CD4-positive, alpha-beta T cell treated with Interleukin-15 for 1 hour (primary cell): ENCODE measurements at regions not wholly inside any gene's neighbourhood (a gene's known extent, or its start where the extent isn't known, plus 50 kb on each side); places are given as distances from the start of the nearest gene placed in this dataset.
"Not testable (repeated sequence)": the region's sequence is repeated elsewhere in the genome, so short reads cannot be mapped to it uniquely, and the experiment has no call there.

Experiments used
- DNase-seq: peaks from one replicate; pipeline ENCODE4 v3.0.0-alpha.2; 2020

DNA sequence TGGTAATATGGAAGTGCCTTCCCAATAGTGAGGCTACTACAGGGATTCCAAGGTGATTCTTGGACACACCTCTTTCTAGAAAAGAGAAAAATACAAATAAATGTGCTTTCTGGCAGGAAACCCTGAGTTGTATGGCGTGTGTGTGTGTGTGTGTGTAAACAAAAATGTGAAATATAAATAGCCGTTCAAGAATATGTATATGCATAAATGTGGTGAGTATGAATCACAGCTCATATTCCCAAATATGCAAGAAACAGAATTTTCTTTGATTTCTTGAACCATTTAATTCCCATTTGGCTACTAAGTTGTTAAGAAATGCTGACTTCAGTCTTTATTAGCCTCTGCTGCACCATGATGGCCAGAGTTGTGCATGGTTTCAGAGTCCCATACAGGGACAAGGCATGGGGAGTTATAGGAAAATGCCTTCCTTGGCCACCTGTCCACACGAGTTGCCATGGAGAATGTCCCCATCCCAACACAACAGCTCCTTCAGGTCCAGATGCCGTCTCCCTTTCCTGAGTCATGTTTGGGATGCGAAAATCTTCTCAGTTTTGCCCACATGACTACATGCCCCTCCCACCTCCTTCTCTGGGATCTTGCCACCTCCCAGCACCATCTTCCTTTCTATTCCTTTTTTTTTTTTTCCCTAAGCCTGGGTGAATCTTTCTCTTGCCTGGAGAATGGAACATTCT, 312.4 kb upstream of the ECI2 start:
- no peak for DNase-seq

GRCh38 chr6:4446982-4447381, 311.6 kb upstream of the ECI2 start:
- DNase-seq: no peak

DNA sequence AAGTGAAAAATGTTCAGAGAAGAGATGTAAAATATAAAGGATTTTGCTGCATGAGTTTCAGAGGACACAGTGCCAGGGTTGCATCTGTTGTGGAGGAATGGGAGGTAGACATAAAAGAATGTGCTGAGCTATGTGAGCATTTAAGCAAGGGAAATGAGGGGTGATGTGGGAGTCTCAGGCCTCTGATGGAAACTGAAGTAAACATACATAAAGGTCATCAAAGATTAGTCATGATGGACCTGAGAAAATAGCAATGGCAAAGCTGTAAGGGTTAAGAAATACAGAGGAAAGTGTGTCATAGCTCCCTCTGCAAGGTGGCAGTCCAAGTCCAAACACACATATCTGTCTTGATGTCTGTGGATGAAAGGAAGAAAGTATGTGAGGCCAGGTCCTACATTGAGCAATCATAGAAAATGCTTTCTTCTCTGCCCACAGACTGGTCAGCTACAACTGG, 306.6 kb upstream of the ECI2 start:
- no peak for DNase-seq

- DNase-seq: no peak
These were observed 303.8 kb upstream of the ECI2 start for GRCh38 chr6:4439159-4439558.

GRCh38 chr6:4437342-4437741, 302.0 kb upstream of the ECI2 start:
- no peak for DNase-seq

GRCh38 chr6:4435981-4436445, 300.6 kb upstream of the ECI2 start:
- DNase-seq: no peak

DNA sequence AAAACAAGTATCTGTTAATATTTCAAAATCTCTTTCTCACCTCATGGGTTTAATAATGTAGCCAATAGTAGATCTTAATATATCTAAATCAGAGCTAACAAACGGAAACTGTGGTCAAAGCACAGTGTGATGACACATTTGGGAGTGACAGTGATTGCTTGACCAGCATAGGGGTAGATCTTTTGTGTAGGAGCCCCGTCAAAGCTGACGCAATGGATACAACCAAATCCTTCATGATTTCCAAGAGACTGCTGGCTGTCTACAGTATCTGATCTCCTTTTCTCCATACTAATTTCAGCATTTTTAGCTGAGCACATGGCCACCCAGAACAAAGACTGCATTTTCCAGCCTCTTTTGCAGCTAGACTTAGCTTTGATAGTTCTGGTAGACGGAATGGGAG, 299.3 kb upstream of the ECI2 start:
- DNase-seq: no peak

- DNase-seq: no peak
These were observed 297.8 kb upstream of the ECI2 start for GRCh38 chr6:4433199-4433598.

GRCh38 chr6:4426968-4427367, 291.6 kb upstream of the ECI2 start:
- no peak for DNase-seq

DNA sequence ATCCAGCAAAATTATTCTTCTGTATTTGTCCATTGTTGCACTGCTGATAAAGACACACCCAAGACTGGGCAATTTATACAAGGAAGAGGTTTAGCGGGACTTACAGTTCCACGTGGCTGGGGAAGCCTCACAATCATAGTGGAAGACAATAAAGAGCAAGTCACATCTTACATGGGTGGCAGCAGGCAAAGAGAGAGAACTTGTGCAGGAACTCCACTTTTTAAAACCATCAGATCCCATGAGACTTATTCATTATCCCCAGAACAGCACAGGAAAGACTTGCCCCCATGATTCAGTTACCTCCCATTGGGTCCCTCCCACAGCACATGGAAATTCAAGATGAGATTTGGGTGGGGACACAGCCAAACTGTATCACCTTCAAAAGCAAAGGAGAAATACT, 286.5 kb upstream of the ECI2 start:
- DNase-seq: no peak

DNA sequence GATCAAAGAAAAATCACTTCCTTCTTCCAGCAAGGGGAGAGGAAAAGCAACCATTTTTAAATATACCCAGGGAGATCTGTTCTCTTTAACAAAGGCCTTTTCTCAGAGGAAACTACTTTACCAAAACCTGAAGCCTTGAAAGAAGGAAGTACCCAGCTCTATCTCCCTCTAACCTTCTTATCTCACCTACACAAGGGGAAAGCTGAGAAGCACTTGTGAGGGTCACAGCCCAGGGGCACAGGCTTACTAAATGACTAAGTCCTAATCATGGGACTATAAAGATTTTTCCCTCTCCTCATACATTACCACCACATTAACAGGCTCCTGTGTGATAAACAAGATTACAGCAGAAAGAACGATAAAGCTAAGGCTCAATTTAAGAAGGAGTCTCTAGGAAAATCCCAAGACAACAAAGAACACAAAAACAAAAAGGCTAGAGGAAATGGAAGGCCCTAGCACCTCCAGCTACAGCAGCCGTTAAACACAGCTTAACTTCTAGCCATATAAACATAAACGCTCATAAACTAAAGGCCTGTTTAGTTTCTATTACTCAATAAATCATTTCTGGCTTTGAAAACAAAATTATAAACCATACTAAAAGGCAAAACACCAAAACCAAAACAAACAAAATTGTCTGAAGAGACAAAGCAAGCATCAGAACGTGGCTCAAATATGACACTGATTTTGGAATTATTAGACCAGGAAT, 284.9 kb upstream of the ECI2 start:
- no peak for DNase-seq

DNA sequence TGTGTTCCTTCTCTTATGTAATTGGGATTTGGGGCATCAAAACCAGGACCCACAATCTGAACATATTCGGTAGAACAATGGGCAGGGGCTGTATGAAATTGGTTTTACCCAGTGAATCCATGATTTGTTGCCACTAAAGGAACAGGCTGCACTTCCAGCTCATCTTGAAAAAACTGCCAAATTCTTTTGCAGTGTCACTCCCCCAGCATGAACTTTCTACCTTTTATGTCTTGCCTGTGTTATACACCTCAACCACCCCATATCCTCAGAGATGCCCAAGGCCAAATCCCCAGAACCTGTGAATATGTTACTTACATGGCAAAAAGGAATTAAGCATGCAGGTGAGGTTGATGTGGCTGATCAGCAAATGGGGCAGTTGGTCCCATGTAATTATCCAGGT, 280.2 kb upstream of the ECI2 start:
- no peak for DNase-seq

GRCh38 chr6:4414078-4414477, 278.7 kb upstream of the ECI2 start:
- DNase-seq: not testable (repeated sequence)

DNA sequence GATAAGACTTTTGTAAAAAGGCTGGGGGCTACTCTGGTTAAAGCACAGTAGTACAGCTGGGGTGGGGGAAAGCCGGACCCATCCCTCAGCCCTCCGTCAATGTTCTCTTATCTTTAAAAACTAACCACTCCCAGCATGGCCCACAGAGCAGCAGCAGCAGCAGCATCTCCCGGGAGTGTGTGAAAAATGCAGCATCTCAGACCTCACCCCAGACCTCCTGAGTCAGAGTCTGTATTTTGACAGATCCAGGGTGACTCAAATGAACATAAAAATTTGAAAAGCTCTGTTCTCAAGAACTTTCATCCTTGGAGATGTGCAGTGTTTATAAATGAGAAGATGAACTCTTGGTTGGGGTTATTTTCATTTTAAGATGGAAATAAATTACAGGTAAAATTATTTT, 277.7 kb upstream of the ECI2 start:
- DNase-seq: no peak

DNA sequence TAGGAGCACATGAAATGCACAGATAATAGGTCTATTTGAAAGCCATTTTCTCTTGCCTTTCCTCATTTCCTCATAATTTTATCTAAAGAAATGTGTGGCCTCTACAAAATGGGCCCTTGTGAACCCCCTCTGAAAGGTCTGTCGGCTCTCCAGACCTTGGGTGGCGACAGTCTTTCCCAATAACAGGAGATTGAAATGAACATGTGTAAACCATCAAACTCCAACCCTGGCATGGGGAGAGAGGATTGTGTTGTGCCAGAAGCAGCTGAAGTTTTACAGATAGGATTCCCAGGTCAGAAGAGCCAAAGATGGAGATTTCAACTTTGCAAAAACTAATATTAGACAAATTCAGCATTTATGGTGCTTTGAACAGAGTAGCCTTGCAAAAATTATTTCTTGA, 277.1 kb upstream of the ECI2 start:
- DNase-seq: no peak

- DNase-seq: no peak
These were observed 276.7 kb upstream of the ECI2 start for GRCh38 chr6:4412077-4412476.

DNA sequence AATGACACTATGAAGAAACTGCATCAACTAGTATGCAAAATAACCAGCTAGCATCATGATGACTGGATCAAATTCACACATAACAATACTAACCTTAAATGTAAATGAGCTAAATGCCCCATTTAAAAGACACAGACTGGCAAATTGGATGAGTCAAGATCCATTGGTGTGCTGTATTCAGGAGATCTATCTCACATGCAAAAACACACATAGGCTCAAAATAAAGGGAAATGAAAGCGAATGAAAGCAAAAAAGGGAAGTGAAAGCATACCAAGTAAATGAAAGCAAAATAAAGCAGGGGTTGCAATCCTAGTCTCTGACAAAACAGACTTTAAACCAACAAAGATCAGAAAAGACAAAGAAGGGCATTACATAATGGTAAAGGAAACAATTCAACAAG, 272.3 kb upstream of the ECI2 start:
- not testable (repeated sequence) for DNase-seq

- no peak for DNase-seq
These were observed 270.3 kb upstream of the ECI2 start for GRCh38 chr6:4405621-4406212.

DNA sequence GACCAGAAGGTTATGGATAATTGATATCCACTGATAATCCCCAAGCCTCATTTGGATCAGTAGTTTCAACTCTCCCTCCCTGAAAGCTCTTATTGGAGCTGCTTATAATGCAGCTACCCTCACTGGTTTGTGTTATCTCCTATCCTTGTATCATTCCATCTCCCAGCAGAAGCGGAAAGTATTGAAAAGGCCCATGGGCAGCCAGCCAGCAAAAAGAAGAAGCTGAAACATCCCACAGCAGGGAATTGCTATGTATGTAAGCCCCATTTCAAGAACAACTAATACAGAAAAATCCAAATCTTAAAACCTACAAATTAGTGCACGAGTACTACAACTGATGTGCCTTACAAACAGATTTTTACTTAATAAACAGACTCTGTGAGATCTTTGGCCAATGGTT, 269.0 kb upstream of the ECI2 start:
- no peak for DNase-seq

- no peak for DNase-seq
These were observed 268.5 kb upstream of the ECI2 start for GRCh38 chr6:4403828-4404227.

DNA sequence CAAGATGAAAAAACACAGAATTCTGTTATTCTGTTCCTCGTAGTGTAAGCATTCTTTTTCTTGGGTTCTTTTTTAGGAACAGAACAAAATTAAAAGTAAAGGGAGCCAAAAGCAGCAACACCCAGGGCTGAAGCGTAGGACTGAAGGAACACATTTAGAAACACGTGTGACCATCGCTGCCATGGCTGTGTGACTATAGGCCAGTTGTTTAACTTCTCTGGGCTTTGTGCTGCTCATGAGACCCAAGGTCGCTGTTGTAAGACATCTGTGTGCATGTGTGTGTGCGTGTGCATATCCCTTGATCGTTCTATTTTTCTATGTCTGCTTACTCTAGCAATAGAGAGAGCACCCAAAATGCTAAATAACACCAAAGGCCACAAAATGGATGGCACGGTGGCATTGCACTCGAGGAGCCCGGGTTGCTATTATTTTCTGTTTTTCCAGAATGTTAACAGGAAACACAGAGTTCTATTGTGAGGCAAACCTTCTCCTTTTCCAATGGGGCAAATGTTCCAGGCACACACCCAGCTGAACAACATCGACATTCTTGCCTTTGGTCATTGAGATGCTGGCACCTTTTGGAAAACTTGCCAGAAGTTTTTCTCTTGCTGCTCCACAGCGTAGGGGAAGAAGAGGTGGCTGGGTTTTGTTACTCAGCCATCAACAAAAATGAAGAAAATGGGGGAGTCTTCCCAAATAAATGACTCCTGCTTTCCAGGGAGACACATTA, 267.8 kb upstream of the ECI2 start:
- no peak for DNase-seq

DNA sequence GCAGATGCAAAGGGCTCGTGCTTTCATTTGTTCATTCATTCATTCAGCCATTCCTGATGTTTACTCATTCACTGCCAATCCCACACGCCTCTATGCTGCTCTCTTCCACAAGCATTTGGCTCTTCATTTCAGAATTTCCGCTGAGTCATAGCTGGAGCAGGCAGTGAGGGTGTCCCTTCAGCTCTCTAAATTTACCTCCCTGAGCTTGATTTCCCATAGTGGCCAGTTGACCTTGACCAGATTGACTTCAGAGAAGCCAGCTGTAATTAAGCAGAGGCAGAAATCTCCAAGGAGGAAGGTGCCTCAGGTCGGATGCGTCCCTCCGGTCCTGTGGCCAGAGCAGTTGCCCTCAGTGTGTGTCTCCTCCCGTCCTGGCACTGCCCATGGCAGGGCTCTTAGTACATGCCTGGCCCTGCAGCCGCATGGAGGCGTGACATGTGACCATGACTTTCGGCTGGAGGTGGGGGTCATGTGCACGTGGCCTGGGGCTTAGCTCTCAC, 267.2 kb upstream of the ECI2 start:
- DNase-seq: no peak
